ENCODE measurements at regions not wholly inside any gene's neighbourhood (a gene's known extent, or its start where the extent isn't known, plus 50 kb on each side); places are given as distances from the start of the nearest gene placed in this dataset.
A peak's percentile ranks its signal among the peaks of the same experiment; 100 is the strongest.

GRCh38 chr4:96972920-96973319 is 1133.0 kb downstream of the PDHA2 start:
- Histone ChIP-seq H3K36me3 (ENCODE audit: insufficient read depth, low read length) (no peaks in the 10 kb centered on the region), H3K4me3 (ENCODE audit: low read length, poor library complexity, severe bottlenecking) (no peak overlapping the region), H3K9me2 (replicated peaks; ENCODE audit: low read depth, low read length) (no peaks in the 10 kb centered on the region), H3F3A (ENCODE audit: low read depth) (no peaks in the 10 kb centered on the region), H3K9ac (ENCODE audit: low read depth, low read length, poor library complexity, severe bottlenecking) (no peak overlapping the region), H3K4me2 (ENCODE audit: low read depth, low read length, poor library complexity, severe bottlenecking) (no peak overlapping the region), H3K27me3 (ENCODE audit: insufficient read depth, low read length, poor library complexity, severe bottlenecking) (no peaks in the 10 kb centered on the region), H3K4me1 (ENCODE audit: insufficient read depth, low read length, poor library complexity, severe bottlenecking) (peaks cover 3% of the 10 kb centered on the region), H3K9me3 (ENCODE audit: insufficient read depth, low read depth, low read length) (no peaks in the 10 kb centered on the region), H2AFZ (ENCODE audit: low read length) (no peak overlapping the region), H4K20me1 (ENCODE audit: insufficient read depth, low read length, poor library complexity, severe bottlenecking) (no peaks in the 10 kb centered on the region), H3K79me2 (ENCODE audit: insufficient read depth, low read length) (no peaks in the 10 kb centered on the region)
- TF ChIP-seq, protein P1, sequence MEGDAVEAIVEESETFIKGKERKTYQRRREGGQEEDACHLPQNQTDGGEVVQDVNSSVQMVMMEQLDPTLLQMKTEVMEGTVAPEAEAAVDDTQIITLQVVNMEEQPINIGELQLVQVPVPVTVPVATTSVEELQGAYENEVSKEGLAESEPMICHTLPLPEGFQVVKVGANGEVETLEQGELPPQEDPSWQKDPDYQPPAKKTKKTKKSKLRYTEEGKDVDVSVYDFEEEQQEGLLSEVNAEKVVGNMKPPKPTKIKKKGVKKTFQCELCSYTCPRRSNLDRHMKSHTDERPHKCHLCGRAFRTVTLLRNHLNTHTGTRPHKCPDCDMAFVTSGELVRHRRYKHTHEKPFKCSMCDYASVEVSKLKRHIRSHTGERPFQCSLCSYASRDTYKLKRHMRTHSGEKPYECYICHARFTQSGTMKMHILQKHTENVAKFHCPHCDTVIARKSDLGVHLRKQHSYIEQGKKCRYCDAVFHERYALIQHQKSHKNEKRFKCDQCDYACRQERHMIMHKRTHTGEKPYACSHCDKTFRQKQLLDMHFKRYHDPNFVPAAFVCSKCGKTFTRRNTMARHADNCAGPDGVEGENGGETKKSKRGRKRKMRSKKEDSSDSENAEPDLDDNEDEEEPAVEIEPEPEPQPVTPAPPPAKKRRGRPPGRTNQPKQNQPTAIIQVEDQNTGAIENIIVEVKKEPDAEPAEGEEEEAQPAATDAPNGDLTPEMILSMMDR (conservative IDR thresholded peaks at IDR 0.05; ENCODE audit: low read length), result no peak
- TF ChIP-seq EZH2phosphoT487 (IDR thresholded peaks at IDR 0.05; ENCODE audit: borderline replicate concordance), result no peak

DNA sequence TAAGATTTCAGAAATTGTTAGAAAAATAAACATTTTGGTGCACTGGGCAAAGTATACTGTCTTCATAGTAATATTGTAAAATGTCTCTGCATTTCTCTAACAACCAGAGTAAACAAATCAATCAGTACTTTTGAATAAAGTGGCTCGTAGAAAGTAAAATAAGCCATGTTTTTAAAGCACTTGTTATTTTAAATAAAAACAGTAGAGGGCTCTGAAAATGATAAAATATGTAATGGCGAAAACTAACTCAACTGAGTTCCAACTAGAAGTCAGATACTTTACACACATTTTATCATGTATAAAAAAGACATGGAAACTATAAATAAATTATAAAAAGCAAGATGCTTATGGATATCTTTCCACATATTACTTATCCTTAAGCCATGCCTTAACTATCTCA is 1134.4 kb downstream of the PDHA2 start:
- no peaks in the 10 kb centered on the region for H3K27me3 ChIP-seq (ENCODE audit: insufficient read depth, low read length, poor library complexity, severe bottlenecking)
- H3K9ac ChIP-seq (ENCODE audit: low read depth, low read length, poor library complexity, severe bottlenecking), result no peak overlapping the region
- no peaks in the 10 kb centered on the region for H4K20me1 ChIP-seq (ENCODE audit: insufficient read depth, low read length, poor library complexity, severe bottlenecking)
- H3K36me3 ChIP-seq (ENCODE audit: insufficient read depth, low read length), result no peaks in the 10 kb centered on the region
- no peak overlapping the region for H3K4me3 ChIP-seq (ENCODE audit: low read length, poor library complexity, severe bottlenecking)
- H3K79me2 ChIP-seq (ENCODE audit: insufficient read depth, low read length), result no peaks in the 10 kb centered on the region
- no peaks in the 10 kb centered on the region for H3K9me2 ChIP-seq (replicated peaks; ENCODE audit: low read depth, low read length)
- peaks cover 3% of the 10 kb centered on the region for H3K4me1 ChIP-seq (ENCODE audit: insufficient read depth, low read length, poor library complexity, severe bottlenecking)
- no peak for TF ChIP-seq EZH2phosphoT487 (IDR thresholded peaks at IDR 0.05; ENCODE audit: borderline replicate concordance)
- TF ChIP-seq, protein P1 (conservative IDR thresholded peaks at IDR 0.05; ENCODE audit: low read length), result peak; percentile 50
- H3K4me2 ChIP-seq (ENCODE audit: low read depth, low read length, poor library complexity, severe bottlenecking), result no peak overlapping the region
- no peaks in the 10 kb centered on the region for H3K9me3 ChIP-seq (ENCODE audit: insufficient read depth, low read depth, low read length)
- no peaks in the 10 kb centered on the region for H3F3A ChIP-seq (ENCODE audit: low read depth)
- no peak overlapping the region for H2AFZ ChIP-seq (ENCODE audit: low read length)

DNA sequence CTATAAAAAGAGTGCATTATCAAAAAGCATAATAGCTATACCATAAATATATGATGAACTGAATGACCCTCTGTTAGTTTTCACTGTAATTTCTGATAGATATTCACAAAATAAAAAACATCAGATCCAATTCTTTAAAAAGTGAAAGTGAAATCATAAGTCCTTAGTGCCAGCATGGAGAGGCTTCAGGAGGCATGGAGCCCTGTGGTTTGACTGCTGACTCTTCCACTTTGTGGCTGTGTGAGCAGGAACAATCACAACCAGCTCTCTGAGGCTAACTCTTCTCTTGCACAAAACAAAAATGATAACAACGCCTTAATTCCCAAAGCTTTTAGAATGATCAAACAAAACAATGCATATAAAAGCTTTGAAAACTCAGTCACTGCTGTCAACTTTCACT is 1143.9 kb downstream of the PDHA2 start:
- Histone ChIP-seq H3K9me2 (replicated peaks; ENCODE audit: low read depth, low read length) (no peaks in the 10 kb centered on the region), H3K9ac (ENCODE audit: low read depth, low read length, poor library complexity, severe bottlenecking) (no peak overlapping the region), H3K36me3 (ENCODE audit: insufficient read depth, low read length) (no peaks in the 10 kb centered on the region), H3K4me2 (ENCODE audit: low read depth, low read length, poor library complexity, severe bottlenecking) (peak overlapping the region; percentile 47), H3K79me2 (ENCODE audit: insufficient read depth, low read length) (no peaks in the 10 kb centered on the region), H2AFZ (ENCODE audit: low read length) (peak overlapping the region; percentile 71; the same call in 1 of the 2 replicates), H3K27me3 (ENCODE audit: insufficient read depth, low read length, poor library complexity, severe bottlenecking) (no peaks in the 10 kb centered on the region), H3K4me3 (ENCODE audit: low read length, poor library complexity, severe bottlenecking) (peak overlapping the region; percentile 22), H4K20me1 (ENCODE audit: insufficient read depth, low read length, poor library complexity, severe bottlenecking) (no peaks in the 10 kb centered on the region), H3K4me1 (ENCODE audit: insufficient read depth, low read length, poor library complexity, severe bottlenecking) (peaks cover 5% of the 10 kb centered on the region), H3K9me3 (ENCODE audit: insufficient read depth, low read depth, low read length) (no peaks in the 10 kb centered on the region), H3F3A (ENCODE audit: low read depth) (no peaks in the 10 kb centered on the region)
- TF ChIP-seq, protein P1 (conservative IDR thresholded peaks at IDR 0.05; ENCODE audit: low read length), result no peak
- no peak for TF ChIP-seq EZH2phosphoT487 (IDR thresholded peaks at IDR 0.05; ENCODE audit: borderline replicate concordance)
